ELF-1 (cell line): ENCODE measurements at regions not wholly inside any gene's neighbourhood (a gene's known extent, or its start where the extent isn't known, plus 50 kb on each side); places are given as distances from the start of the nearest gene placed in this dataset.
A peak's percentile ranks its signal among the peaks of the same experiment; 100 is the strongest.
"Not testable (repeated sequence)": the region's sequence is repeated elsewhere in the genome, so short reads cannot be mapped to it uniquely, and the experiment has no call there.

Source experiments
- DNase-seq: peaks from one replicate; pipeline ENCODE4 v3.0.0-alpha.2; 2016; ENCODE audit warnings: low read depth, low spot score

DNA sequence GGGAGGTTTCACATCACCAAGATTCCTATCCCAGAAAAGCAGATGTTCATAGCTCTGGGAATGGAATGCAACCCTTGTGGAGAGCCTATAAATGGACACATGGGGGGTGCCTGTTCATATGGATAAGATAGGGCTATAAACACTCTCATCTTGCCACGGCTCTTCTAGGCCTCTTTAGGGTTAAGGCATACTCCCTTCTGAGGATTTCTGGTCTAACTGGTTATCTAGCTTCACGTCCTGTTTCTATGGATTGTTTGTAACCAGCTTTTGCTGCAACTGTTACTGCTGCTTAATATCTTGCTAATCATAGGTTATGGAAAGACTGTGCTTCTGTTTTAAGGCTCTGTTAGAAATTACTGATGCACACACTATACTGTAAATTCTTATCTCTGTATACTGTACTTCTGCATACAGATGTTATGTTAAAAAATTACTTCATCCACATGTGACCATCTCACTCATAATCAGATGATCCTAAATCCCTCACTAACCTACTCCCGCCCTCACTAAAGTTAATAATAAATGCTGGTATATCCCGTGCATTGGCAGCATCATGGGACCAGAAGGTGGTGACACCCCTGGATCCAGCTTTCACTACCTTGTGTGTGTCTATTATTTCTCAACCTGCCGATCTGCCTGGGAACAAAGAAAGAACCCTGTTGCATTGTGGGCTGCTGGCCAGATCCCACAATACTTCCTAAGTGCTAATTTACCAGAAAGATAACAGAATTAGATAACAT lies 68.7 kb downstream of the PRKAB2 start:
- not testable (repeated sequence) for DNase-seq

DNA sequence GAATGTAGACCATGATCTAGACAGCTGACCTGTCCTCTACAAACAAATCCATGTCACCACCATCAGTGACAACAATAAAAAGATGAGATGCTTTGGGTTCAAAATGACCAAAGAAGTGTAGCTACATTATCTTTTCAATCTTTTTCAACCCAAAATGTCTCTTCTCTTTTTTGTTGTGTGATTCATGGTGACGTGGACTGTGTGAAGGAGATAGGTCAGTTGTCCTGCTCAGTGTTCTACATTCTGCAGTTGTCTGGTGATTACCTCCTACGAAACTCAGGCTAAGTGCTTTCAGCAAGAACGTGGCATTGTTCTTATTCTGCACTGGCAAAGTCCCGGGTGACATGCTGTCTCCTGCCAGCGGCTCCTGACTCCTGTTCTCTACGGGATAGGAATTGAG lies 73.1 kb downstream of the PRKAB2 start:
- DNase-seq, result no peak

DNA sequence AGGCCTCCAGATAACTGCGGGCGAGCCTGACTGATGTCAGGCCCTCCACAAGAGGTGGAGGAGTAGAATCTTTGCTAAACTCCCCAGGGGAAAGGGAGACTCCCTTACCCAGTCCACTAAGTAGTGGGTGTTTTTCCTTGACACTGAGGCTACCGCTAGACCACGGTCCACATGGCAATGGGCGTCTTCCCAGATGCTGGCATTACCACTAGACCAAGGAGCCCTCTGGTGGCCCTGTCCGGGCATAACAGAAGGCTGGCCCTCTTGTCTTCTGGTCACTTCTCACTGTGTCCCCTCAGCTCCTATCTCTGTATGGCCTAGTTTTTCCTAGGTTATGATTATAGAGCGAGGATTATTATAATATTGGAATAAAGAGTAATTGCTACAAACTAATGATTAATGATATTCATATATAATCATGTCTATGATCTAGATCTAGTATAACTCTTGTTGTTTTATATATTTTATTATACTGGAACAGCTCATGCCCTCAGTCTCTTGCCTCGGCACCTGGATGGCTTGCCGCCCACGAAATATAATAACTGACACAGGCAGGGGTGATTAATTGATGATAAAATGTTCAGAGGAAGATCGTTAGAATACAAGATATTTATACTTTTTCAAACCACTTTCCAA lies 73.8 kb downstream of the PRKAB2 start:
- DNase-seq, result peak; percentile 42

DNA sequence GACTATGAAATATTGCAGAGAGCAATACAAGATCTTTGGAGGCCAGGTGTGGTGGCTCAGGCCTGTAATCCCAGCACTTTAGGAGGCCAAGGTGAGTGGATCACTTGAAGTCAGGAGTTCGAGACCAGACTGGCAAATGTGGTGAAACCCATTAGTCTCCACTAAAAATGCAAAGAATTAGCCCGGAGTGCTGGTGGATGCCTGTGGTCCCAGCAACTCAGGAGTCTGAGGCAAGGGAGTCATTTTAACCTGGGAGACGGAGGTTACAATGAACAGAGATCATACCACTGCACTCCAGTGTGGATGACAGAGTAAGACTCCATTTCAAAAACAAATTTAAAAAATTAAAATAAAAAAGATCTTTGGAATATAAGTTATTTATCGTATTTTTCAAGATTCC lies 76.6 kb downstream of the PRKAB2 start:
- DNase-seq, result no peak

DNA sequence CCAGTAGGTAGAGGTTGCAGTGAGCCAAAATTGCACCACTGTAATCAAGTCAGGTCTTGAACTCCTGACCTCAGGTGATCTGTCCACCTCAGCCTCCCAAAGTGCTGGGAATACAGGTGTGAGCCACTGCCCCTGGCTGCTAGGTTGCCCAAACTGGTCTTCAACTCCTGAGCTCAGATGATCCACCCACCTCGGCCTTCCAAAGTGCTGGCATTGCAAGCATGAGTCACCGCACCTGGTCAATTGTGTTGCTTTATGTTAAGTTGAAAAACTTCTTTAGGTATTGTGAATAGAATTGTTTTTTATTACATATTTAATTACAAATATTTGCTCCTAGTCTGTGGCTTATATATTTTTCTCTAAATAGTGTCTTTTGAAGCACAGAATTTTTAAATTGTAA lies 80.5 kb downstream of the PRKAB2 start:
- DNase-seq, result no peak

DNA sequence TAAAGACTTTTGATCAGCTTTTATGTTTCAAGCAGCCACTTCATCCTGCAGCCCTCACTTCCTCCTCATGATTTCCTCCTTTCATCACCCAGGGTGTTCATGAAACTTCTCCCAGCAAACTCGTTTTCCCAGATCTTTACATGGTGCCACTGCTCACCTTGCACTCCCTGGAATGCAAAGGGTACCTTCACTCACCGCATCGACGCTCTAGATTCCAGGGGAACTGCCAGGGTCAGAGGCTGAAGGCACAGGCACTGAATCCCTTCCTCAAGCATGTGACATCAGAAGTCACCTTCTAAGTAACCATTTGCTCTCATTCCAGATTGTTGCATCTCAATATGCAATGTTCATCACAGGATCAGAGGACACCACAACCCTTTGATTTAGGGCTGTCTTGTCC lies 82.8 kb downstream of the PRKAB2 start:
- DNase-seq, result no peak

DNA sequence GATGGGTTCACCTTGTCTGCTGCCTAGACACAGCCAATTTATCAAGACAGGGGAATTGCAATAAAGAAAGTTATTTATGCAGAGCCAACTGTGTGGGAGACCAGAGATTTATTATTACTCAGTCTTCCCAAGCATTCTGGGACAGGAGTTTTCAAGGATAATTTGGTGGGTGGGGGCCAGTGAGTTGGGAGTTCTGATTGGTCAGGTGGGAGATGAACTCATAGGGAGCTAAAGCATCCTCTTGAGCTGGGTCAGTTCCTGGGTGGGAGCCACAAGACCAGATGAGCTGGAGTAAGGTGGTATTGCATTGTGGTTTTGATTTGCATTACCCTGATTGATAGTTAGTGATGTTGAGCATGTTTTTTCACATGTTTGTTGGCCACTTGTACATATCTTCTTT lies 86.1 kb downstream of the PRKAB2 start:
- no peak for DNase-seq

DNA sequence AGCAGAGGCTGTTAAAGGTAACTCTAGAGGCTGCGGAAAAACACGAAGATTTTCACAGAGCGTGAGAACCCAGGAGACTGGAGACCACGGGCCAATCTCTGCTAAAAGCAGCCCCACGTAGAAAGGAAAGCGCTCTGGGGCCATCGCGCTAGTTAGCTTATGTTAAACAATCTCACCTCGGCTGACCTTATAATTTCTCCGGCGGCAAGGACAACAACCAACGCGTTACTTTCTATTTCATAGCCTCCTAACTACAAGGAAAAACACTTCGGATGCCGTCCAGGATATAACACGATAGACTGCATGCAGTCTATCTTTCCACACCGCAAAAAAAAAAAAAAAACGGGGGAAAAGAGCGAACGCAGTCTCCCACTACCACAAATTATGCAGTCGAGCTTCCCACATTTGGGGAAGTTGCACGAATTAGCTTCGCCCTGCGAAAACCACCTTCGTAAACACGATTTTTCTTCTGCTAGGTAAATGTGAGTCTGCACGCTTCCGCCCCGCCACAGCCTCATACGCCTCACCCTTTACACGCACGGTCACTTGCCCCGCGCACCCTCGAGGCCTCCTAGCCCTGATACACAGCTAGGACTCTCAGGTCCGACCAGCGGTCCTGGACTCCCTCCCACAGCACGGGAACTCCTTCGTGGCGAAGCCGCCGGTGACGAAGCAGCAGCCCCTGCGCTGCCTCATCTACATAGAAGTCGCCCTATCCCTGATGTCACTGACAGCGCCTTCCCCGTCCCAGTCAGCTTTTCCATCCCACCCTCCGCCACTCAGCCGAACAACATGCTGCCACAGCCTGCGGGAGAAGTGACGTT lies 87.8 kb downstream of the PRKAB2 start:
- peak; percentile 97 for DNase-seq

DNA sequence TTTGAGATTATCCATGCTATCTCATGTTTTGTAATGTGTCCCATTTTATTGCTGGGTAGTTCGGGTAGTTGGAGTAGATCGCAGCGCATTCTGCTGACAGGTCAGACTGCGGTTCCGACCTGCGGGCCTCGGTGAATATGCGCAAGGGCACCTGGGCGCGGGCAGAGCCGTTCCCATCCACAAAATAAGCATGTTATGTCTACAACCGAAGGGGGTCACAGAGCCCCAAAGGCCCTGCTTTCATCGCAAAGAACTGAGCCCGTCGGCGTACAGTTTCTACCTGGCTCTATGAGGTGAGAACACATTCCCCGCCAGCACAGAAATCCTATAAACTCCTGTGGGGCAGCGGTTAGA lies 88.4 kb downstream of the PRKAB2 start:
- no peak for DNase-seq

DNA sequence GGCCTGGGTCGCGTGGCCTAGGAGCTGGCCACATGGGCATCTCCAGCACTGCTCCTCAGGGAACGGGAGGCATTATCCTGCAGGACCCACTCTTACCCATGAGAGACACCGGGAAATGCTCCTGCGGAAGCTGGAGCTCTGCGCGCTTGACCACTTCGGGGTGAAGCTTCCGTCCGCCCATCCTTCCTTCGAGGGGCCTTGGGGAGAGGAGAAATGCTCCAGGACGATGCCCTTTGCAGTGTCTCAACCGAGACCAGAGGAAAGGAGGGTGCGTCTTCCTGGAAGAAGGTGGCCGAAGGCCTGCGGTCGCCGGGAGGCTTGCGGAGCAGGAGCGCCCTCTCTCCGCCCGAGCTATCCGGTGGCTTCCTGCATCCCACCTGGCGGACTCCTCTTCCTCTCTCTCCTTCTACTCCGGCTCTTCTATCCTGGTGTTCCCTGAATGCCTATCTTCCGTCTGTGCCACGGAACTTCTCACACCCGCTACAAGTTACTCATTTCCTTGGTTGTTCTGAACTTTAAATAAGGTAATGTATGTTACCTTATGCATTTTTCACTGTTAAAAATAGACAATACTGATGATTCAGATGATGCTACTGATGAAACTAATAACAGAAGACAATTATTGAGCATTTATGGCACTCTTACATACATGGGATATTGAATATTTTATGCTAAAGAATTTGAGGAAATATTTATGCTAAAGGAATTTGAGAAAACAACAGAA lies 91.4 kb downstream of the PRKAB2 start:
- peak; percentile 74 for DNase-seq

DNA sequence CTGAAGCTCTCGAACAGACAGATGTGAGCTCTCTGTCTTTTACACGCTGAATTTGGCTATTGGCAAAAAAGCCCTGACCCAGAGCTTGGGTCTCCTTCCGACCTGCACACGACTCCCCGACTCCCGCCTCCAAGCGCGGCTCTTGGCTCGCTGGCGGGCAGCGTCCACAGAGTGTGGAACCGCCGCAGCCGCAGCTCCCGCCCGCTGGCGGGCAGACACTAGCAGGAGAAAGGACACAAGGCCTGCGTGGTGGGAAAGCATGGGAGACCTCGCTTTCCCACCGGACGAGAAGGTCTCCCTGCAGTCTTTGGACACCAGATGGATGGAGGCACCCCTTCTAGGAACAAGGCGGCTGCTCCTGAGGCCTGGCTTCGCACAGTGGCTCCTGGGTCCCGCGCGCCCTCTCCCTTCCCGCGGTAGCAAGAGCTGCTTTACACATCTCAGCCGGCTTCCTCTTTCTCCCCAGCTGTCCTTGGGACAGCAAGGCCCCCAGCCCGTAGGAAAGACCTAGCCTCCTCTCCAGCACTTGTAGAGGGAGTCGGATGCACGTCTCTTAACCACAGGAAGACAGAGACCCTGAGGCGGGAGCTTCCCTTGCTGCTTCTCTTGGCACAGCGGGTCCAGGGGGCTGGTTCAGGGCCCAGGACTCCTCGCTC lies 92.1 kb downstream of the PRKAB2 start:
- peak; percentile 61 for DNase-seq

DNA sequence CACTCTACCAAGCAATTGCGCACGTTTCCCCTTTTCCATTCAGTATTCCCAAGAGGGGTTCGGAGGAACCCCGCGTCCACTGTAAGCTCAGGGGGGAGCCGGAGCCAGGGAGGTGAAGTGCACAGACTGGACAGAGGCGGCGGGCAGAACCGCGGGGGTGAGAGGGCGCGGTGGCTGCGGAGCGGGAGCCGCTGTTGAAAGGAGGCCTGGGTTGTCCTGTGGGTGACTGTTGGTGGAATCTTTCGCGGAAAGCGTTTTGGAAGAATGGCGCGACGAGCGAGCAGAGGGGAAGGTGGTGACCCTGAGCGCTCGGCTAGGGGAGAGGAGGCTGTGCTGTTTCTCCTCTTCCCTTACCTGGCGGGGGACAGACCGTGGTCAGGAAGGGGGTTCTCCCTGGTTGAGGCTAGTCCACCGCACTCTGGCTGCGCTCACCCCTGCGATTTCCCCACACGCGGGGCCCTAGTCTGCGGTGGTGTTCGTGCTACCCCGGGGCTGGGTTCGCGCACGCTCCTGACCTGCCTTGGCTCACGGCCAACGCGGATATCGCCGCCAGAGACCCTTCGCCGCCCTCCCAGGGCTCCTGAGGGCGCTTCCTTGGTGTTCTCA lies 92.8 kb downstream of the PRKAB2 start:
- DNase-seq, result peak; percentile 28

DNA sequence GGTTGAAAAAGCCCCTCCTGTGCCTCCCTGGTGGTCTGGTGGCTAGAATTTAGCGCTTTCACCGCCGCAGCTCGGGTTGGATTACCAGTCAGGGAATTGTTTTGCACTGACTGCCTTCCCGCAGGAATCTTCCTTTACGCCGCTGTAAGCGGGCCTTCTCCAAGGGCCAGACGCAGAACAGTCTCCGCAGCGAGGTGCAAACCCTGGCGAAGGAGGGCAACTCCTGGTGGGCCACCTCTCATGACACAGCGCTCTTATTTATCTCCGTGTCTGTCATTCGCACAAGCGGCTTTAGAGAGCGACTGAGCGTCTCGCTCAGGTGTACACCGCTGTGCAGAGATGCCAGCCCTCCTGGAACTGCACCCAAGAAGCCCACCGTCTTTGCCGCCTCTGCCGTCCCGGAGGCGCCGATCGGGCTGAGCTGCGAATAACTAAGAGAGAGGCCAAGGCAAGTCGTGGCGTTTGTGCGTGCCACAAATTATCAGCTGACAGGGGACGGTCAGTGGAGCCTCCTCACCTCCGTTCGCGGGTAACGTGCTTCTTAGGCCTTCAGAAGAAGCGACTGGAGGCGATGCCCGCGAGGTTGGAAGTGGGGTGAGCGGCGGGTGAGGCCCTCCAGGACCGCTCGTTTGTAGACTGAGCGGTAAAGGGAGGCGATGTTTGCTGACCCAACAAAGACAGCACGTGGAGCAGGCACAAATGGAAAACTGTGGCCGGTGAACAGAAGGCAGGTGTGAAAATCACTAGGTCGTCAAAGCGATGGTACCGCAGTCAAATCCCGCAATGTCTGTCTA lies 93.5 kb downstream of the PRKAB2 start:
- peak; percentile 52 for DNase-seq

DNA sequence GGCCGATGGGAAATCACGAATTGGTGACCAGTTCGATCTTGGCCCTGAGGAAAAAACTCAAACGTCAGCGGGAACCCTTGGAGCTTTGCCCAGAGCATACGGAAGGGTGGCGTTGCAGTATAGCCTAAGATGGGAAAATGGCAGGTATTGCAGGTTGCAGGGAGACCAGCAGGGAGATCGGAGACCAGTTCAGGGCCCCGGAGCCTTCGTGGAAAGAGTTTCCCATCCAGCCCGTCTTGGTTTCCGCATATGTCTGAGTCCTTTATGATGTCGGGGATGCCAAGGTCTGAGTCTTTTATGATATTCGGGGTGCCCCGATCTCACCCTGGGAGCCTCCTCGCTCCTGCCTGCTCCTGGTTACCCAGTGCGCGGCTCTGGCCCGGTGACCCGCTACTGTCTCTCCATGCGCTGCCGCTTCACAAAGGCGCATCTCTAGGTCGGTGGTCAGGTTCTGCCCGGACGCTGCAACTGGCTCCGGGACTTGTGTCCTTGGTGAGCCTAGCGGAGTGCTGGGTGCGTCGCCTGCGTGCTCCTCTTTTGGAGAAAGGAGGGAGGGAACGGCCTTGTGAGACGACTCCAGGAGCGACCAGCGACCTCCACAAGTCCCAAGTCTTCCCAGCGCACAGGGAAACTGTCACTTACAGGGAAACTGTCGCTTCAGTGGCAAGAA lies 94.2 kb downstream of the PRKAB2 start:
- peak; percentile 32 for DNase-seq

DNA sequence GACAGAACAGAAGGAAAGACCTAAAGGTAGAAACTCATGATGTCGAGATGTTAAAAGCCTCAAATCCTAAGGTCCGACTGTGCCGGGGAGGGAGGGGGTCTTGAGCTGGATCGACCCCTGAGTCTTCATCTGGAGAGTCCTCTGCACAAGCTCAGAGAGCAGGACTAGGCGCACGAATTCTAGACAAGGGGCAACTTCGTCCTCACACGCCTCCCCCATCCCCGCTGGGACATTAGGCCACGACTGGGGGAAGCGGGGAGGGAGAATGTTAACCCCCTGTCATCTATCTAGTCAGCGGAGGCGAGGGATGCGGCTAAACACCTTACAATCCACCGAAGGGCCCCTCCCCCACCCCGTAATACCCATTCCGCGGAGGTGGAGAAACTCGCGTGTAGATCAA lies 94.7 kb downstream of the PRKAB2 start:
- no peak for DNase-seq

DNA sequence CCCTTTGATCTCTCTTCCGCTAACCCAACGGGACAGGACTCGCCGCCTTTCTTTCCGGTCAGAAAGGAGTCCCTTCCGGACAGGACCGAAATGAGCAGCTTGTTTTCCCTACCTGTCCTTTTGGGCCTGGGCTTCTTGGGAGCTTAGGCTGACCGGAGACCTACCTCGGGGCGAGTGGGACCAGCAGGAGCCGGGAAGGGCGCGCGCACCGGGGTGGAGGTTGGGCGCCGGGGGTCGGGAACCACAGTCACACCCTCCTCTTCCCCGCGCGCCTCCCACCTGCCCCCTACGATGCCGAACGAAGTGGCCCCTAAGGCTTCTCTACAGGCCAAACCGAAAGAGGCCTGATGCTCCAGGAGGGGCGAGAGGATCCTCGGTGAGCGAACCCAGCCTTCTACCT lies 95.2 kb downstream of the PRKAB2 start:
- no peak for DNase-seq

DNA sequence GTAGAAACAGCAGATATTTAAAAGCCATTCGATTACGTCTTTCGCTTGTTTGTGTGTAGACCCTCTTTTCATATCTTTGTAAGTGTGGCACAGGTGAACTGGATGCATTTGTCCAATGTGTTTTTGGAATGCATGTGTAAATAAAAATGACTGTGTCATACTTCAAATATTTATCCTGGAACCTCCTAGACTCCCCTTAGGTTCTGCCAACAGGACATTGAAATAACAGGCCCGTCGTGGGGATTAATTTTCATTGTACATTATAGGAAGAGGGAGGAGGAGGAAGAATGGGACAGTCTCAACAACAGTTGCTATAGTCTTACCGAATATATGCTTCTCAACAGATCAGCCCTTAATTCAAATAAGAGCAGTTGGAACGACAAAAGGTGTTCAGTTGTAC lies 95.8 kb downstream of the PRKAB2 start:
- no peak for DNase-seq

DNA sequence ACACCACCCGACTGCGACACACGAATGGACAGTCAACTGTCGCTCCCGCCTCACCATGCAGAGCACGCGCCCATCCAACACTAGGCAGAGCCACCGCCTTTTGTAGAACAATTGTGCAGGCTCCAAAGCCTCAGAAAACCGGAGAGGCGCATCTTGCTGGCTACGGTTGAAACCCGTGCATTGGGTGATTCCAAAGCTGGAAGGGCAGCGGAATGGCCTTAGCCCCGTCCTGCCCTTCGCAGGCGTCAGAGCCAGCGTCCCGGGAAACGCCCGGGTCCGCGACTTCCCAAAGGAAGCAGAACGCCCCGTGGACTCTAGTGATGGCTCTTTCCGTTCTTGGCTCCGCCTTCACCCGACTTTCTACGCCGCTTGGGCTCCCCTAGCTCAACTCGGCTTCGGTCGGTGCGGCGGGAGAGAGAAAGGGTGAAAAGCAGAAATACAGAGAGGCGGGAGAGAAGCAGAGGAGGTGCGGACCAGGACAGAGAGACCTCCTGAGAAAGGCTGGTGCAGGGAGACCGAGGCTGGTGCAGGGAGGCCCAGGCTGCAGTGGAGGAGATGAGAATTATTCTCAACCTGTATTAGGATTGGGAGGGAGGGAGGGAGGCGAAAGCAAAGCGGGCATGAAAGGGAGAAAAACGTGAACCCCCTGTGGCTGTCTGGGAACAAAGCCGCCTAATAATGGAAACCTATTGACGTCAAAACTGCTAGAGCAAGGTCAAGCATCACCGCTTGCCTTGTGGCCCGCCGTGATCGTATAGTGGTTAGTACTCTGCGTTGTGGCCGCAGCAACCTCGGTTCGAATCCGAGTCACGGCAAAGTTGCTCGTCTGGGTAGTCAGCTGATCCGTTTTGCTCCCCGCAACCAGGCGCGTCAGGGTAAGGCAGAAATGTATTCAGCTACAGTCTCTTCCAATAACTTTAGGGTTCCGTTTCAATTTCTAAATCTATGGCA lies 99.5 kb downstream of the PRKAB2 start:
- peak; percentile 50 for DNase-seq

DNA sequence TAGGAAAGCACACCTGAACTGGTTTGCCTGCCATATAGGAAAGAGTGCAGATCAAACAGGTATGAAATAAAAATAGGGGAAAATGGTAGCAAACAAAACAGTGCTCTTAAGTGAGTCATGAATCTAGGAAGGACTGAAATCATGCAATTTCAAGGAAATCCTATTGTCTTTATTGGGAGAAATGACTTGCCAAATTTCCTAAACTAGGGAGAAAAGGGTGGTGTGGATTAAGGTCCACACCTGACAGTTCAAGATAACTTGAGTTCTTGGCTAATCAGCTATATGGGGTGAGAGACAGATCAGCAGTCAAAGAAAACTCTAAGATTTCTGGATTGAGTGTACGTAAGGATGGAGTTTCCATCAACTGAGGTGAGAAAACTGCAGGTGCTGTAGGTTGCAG lies 101.1 kb downstream of the PRKAB2 start:
- no peak for DNase-seq
